NCI-H69 (cell line): ENCODE measurements at regions not wholly inside any gene's neighbourhood (a gene's known extent, or its start where the extent isn't known, plus 50 kb on each side); places are given as distances from the start of the nearest gene placed in this dataset.

Source experiments
- DNase-seq: peaks from one replicate; lab custom pipeline; 2025; lab: John Stamatoyannopoulos, UW

DNA sequence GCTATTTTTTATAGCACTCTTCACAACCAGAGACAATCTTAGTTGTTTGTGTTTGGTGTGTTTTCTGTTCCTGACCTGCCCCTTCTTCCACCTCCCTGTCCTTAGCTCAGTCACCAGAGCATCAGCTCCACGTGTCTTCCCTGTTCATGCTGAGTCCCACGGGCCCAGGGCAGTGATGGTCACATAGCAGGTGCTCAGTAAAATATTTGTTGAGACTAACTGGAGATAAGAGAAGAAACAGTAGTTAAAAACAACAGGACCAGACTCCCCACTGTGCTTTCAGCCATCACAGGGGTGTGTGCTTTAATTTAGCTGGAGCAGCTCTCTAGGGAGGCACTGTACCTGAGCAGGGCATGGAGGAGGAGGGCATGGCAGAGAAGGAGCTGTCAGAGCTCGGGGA lies 307.3 kb upstream of the ZNF32 start:
- no peak for DNase-seq

DNA sequence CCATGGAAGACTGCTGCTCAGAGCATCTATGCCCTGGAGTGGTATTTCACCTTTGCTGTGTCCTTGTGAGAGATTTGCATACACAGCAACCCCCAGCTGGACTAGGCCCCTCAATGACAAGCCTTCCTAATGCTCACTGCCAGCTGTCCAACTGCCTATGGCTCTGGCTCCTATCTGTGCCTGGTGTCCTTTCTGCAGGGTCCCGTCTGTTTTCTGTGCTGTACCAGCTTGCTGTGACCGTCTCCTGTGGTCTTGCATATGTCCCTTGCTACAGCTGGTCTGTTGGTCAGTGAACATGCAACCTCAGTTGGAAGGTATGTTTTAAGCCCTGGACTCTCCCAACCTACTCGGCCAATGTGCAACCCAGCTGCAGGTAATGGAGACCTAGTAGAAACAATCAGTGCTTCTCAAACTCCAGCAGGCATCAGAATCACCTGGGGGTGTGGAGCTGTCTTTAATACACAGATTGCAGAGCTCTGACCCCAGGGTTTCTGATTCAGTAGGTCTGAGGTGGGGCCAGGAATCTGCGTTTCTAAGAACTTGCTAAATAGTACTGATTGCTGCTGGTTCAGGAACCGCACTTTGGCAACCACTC lies 306.4 kb upstream of the ZNF32 start:
- no peak for DNase-seq

DNA sequence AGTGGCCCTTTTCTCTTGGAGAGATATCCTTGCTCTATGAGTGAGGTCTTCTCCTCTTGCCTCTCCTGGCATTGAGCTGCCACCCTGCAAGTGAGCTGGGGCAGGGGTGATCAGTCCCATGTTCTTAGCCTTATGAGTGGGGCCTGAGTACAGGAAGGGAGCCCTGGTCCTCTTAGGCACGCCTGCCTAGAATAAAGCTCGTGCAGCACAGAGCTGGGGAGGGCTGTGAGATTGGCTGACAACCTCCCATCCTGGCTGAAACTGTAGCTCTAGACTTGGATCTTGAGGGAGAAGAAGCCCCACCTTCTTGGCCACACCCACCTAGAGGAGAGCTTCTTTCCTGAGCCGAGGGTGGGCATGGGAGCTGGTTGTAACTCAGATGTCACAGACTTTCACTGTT lies 305.0 kb upstream of the ZNF32 start:
- no peak for DNase-seq

DNA sequence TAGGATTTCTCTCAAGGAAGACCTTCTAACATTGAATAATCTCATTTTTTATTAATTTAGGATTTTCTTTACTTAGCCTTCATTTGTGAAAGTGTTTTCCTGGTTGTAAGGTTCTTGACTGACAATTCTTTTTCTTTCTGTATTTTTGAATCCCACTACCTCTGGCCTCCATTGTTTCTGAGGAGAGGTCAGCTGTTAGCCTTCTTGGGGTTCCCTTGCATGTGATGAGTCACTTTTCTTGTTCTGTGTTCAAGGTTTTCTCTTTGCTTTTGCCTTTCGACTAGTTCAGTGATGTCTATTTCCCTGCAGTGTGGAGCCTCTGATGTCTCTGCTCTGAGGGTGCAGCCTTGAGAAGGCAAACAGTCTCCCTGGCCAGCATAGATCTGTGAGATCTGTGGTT lies 304.1 kb upstream of the ZNF32 start:
- no peak for DNase-seq

DNA sequence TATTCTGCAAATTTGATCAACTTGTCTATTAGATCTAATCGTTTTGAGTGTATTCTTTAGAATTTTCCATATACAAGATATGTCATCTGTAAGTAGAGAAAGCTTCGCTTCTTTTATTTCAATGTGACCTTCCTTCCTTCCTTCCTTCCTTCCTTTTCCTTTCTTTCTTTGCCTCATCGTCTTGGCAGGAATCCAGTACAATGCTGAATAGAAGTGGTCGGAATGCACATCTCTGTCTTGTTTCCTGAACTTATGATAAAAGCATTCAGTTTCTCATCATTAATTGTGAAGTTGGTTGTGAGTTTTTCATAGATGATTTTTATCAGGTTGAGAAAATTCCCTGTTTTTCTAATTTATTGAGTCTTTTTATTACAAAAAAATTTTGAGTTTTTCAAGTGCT lies 300.7 kb upstream of the ZNF32 start:
- DNase-seq, result no peak

DNA sequence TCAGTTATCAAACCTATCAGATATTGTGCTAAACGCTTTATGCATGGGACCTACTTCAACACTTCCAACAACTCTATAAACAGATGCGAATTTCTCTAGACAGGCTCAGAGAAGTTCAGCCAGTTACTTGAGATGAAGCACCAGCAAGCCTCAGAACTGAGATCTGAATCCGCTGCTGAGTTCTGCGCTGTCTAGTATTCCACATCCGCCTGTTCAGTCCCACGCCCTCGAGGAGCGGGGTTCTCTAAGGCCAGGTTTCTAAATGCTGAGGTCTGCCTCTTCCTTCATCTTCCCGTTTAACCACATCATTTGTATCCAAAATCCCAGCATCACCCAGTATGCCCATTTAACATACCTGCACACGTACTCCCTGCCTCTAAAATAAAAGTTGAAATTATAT lies 297.8 kb upstream of the ZNF32 start:
- no peak for DNase-seq

DNA sequence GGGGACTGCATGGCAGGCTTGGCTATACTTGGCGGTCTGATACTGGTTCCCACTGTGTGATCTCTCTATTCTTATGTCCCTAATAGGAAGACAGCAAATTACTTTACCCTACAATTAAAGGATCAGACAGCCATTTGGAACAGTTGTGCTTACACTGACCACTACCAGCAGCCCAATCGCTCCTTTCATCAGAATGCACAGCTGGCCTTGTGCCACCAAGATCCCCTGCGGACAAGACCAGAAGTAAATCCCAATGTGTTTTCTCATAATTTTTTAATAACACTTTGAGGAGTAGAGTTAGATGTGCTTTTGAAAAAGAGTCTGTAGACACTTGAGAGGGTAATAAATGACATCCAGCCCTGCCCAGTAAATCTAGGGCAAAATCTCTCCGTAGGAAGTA lies 297.2 kb upstream of the ZNF32 start:
- DNase-seq, result no peak

DNA sequence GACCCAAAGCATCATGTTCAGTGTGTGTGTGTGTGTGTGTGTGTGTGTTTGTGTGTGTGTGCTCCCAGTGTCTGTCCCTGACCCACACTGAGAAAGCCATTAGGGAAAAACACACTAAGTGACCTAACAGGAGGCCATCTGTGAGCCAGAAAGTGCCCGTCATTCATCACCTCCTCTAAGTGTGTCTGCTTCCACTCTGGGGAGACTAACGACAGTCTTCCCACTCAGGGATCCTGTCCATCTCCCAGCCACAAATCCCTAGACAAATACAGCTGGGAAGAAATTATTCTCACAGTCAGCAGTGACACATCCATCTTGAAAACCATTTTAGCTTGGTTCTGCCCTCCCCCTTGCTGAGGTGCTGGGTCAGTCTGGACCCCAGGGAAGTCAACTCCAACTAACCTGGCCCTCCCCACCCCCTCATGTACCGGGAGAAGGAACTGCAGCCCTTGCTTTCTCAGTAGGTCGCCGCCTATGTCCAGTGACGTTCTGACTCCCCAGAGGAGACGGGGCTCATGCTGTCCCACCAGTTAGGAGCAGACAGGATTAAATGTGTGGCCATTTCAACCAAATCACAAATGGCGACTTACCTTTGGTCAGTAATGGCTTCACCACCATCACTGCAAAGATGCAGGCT lies 296.5 kb upstream of the ZNF32 start:
- no peak for DNase-seq

DNA sequence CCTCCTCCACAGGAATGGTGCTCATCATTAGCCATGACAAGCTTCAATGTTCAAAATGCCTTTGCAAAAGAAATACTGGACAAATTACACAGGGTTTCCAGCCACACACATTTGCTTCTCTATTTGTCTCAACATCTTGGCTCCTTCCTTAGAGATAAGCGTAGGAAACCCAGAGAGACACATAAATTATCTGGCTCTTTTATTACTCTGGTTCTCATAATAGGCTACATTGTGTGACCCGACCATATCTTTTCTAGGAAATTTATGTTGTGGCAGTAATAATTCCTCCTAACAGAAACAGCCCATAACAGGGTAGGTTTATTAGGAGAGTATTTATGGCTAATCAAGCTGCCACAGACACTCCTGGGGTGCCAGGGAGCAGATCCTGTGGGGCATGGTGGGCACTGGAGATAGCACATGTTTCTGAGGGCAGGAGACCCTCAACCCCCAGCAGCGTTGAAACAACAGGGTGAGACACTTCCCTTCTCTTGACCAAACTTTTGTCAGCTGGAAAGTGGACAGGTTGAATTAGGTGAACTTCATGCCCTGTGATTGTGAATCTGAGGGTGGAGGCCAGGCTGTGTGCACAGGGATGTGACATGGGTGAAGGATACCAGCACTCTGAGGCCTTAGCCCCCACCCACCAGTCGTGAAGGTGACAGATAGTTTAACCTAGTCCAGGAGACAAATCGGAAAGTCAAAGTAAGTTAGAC lies 295.9 kb upstream of the ZNF32 start:
- DNase-seq, result no peak

DNA sequence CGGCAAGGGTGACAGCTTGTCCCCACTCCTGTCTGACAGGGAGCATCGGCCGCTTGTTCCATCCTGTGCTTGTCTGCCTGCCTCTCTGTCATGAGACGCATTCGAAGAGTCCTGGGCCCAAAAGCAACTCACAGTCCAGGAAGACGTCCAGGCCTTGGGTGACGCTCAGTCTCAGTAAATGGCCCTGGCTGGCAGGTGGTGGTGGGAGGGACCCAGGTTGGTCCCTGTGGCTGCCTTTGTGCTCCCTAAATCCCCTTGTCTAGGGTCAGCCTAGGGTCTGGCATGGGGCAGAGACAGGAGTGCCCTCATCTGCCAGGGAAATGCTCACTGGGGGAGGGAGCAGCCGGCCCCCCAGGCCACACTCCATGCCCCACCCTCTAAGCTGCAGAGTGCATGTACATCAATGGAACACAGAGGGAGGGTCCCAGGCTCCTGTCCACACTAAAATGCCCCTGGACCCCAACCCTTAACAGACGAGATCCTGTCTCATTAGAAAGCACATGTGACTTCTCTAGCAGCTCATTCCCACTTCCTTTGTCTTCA lies 295.2 kb upstream of the ZNF32 start:
- DNase-seq, result no peak

DNA sequence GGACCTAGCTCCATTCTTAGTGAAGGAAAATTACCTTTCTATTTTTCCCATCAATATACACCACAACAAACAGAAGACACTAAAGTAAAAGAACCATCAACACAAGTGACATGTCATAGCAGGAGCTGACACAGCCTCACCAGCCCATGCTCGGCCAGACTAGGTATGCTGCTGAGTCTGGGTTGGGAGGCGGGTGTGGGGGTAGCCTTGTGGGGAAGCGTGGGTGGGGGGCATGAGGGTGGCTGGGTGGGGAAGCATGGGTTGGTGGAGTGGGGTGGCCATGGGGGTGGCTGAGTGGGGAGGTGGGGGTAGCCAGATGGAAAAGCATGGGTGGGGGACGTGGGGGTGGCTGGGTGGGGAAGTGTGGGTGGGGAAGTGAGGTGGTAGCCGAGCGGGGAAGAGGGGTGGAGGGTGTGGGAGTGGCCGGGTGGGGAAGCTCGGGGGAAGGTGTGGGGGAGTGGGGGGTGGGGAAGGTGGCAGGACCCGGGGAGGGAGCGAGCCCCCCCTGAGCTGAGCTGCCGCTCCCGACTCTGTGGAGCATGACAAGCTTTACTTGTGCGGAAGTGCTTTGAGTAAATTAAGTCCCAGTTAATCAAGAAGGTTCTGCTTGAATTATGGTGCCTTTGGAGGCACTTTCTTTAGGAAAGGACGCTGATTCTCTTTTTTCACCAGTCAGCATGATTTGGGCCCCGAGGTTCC lies 294.6 kb upstream of the ZNF32 start:
- DNase-seq, result no peak

DNA sequence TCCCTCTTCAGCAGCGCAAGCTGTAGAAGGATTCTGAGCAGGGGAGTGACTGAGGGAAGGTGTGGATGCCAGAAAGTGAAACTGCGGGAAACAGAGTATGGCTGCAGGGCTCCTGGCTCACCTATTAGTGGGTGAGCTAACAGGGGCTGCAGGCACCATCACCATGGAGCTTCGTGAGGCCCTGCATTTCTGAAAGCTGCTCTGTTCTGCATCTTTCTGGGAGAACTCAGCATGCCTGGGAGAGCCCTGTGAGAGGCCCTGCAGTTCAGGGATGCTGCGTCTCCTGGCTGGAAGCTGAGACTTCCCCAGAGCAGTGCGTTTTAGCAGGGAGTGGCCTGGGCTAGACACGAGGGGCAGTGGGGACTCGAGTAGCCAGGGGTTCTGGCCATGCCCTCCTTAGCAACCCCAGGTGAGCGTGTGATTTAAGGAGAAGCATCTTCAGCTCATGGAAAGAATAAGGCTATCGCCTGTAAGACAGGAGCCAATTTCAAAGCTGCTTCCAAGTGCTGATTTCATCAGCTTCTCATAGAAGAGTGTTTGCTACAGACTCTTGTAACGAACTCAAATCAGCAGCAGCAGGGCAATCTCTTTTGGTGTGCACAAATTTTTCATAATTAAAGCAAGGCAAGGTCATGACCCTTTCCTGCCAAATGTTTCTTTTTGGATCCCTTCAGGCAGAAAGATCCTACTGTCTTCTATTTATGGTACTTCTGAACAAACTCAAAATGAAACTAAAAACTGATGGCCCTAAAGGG lies 293.6 kb upstream of the ZNF32 start:
- no peak for DNase-seq

DNA sequence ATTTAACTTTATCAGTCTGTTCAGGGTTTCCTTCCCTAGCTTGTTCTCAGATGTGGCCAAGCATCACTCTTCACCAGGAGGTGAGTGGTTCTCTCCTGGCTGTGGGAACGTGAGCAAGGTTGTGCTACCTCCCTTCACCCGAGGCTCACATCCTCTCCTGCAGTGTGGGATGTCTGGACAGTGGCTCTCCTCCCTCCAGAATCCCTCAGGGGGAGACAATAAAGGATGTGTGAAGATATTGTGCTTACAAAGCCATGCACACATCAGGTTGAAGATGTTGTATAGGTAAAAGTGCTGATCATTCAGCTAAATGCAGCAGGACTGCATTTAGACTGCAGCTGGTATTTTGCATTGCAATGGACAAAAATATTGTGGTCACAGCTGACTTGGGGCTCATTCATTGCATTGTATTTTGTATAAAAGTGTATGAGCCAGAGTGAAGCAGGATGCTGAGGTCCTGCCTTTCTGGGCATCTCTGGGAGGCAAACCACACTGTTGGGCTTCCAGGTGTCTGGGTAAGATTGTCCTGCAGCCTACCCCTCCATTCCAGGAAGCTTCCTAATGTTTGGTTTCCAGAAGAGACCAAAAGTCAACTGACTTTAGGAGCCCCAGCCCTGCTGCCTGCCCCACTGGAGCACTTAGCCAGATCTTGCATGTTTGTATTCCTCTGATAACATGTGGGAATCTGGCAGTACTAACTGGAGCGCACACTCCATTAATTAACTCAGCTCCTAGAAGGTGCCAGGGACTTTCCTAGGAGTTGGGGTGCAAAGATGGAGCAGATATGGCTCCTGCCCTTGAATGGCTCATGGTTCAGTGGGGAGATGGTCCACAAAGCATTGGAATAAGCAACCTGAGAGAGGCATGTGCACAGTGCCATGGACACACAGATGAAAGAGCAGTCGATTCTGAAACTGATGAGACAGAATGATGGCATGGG lies 292.5 kb upstream of the ZNF32 start:
- no peak for DNase-seq

DNA sequence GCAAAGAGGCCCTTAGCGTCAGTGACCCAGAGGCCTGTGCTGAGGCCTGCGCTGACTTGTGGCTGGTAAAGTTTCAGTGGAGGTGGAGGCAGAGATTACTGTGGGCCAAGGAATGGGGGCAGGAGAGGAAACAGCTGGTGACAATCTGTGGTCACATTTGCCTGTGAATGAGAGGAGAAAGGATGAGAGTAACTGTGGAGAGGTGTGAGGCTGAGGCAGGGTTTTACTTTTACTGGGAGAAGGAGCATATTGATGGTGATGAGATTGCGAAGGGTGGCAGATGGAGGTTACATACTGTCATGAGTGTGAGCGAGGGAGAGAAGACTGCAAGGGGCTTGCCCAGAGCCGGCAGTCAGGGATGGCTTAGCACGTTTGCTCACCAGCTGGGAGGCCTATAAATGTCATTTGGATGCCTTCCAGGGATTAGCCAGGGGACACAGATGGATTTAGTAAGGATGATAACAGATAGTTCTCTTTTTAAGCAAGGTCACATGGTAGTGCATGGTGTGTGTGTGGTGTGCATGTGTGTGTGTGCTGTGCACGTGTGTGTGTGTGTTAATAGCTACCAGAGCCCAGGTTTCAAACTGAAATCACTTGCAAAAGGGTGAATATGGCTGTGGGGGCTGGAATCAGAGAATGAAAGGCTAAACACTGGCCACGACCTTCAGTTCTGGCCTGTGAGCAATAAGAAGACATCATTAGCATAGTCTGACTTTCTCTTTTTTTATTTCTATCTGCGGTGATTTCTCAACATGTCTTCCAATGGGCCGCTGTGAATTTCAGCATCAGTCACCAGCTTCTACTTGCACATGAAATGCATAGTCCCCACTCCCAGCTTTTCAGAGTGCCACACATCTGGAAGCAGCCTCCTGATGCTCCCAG lies 291.5 kb upstream of the ZNF32 start:
- no peak for DNase-seq

DNA sequence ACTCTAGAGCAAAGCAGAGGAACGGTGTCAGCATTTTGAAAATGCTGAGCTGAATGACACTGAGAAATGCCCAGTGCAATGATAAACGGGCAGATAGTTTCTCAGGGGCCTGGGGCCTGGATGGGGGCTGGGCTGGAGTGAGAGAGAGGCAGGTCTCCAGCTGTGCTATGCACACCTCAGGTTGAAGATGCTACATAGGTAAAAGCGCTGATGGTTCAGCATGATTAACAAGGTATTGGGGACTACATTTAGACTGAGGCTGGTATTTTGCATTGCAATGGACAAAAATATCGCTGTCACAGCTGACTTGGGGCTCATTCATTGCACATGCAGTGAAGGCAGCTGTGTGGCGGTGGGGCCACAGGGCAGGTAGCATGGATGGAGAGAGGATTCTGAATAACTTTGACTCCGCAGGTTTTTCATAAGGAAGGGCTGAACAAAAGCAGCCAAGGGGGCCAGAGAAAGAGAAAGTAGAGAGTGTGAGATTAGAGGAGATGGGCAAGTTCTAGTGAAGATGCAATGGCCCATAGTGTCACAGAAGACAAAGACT lies 290.8 kb upstream of the ZNF32 start:
- DNase-seq, result no peak

DNA sequence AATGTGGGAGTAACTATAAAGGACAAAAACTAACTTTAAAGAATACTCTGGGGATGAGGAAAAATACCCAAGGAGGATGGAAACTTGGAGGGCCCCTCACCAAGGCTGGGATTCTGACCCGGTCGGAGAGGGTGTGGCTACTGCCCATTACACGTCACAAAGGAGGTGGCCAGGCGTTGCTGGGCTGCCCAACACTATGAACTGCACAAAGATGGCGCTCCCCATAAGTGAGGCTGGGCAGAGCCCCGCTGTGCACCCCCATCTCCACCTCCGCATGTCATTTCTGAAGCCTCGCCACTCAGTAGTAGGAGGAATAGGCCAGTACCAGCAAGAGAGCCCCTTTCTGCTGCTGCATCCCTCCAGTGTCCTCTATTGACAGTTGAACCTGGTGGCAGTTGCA lies 290.1 kb upstream of the ZNF32 start:
- no peak for DNase-seq

DNA sequence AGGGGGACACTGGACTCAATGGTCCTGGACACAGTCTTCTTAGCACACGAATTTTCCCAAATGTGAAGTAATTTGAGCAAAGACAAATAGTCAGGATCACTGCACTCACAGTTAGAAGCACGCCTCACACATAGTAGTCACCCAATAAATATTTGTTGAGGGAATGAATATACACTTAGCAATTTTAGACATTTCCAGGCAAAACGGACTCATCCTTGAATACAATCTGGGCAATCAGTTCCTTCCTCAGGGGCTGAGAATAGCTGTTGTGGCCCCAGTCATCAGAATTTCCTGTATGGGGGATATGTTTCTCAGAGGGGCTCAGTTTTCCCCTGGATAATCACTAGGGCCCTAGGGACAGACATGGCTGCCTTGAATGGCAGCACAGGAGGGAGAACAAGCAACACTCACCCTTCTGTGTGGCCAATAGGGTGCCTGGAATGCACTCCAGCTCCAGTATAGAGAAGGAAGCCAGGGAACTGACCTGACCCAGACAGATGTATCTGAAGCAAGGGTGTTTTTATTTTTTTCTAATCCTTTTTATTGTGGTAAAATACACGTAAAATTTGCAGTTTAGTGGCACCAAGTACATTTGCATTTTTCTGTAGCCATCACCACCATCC lies 282.7 kb upstream of the ZNF32 start:
- no peak for DNase-seq

DNA sequence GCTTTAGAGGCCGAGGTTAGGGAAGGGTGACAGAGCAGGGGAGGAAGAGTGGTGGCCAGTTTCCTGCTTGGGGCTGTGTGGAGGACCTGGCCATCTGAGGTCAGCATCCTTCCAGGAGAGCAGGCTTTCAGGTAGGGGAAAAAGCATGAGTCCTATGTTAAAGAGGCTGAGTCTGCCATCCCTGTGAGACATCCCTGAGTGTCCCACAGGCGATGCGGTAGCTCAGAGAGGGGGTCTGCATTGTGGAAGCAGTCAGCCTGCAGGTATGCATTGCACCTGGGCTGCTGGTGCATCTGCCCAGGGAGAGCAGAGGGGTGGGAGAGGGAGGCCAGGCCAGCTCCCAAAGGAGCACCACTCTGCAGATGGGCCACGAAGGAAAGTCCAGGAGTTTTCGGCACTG lies 282.1 kb upstream of the ZNF32 start:
- DNase-seq, result no peak

DNA sequence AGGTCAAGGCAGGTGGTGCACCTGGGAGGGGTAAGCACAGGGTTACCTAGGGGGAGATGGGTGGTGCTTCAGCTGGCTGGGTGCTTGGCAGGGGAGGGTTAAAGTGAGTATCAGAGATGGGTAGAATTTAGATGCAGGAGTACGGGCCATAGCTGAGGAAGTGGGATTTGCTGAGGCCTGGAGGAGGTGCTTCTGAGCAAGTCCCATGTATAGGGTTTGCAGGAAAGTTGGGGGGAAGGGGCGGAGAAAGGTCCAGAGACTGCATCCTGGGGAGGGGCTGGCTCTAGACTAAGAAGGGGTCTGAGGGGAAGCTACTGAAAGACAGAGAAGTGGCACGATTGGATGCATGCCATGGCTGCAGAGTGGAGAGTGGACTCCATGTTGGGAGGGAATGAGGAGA lies 281.6 kb upstream of the ZNF32 start:
- DNase-seq, result no peak
